H9 (cell line): ENCODE measurements at regions not wholly inside any gene's neighbourhood (a gene's known extent, or its start where the extent isn't known, plus 50 kb on each side); places are given as distances from the start of the nearest gene placed in this dataset.

Experiments
- DNase-seq: peaks from one replicate; pipeline ENCODE4 v3.0.0-alpha.2; 2017
- H2AFZ ChIP-seq: one replicate; pipeline ENCODE4 v1.6.1; 2013; ENCODE audit warnings: mild to moderate bottlenecking, low read length, control low read depth, moderate library complexity
- H2AK5ac ChIP-seq: 2 replicates; pipeline ENCODE4 v1.6.1; 2013; ENCODE audit warnings: low read length, control low read depth, mixed read lengths; ENCODE audit not compliant: insufficient read length
- H2BK120ac ChIP-seq: one replicate; pipeline ENCODE4 v1.6.1; 2013; ENCODE audit warnings: low read depth, mild to moderate bottlenecking, low read length, control low read depth, inconsistent platforms; ENCODE audit not compliant: poor library complexity, severe bottlenecking
- H2BK12ac ChIP-seq: 2 replicates; pipeline ENCODE4 v1.6.1; 2013; ENCODE audit warnings: low read length, control low read depth, mixed read lengths, low read depth; ENCODE audit not compliant: insufficient read length
- H2BK15ac ChIP-seq: 2 replicates; pipeline ENCODE4 v1.6.1; 2013; ENCODE audit warnings: low read depth, low read length, control low read depth
- H2BK20ac ChIP-seq: one replicate; pipeline ENCODE4 v1.6.1; 2013; ENCODE audit warnings: low read depth, mild to moderate bottlenecking, low read length, control low read depth, inconsistent platforms; ENCODE audit not compliant: poor library complexity, severe bottlenecking
- H2BK5ac ChIP-seq: 2 replicates; pipeline ENCODE4 v1.6.1; 2013; ENCODE audit warnings: low read length, control low read depth, mixed read lengths; ENCODE audit not compliant: insufficient read length
- H3K14ac ChIP-seq: 2 replicates; pipeline ENCODE4 v1.6.1; 2013; ENCODE audit warnings: low read length, control low read depth; ENCODE audit not compliant: insufficient read depth
- H3K18ac ChIP-seq: 2 replicates; pipeline ENCODE4 v1.6.1; 2013; ENCODE audit warnings: low read depth, mild to moderate bottlenecking, mixed read lengths, low read length, control low read depth; ENCODE audit not compliant: insufficient read length
- H3K23ac ChIP-seq: 2 replicates; pipeline ENCODE4 v1.6.1; 2013; ENCODE audit warnings: low read length, control low read depth, mixed read lengths, low read depth; ENCODE audit not compliant: insufficient read length
- H3K23me2 ChIP-seq: 2 replicates; pipeline ENCODE4 v1.6.1; 2013; ENCODE audit warnings: low read depth, mild to moderate bottlenecking, mixed read lengths, low read length, control low read depth; ENCODE audit not compliant: insufficient read length, poor library complexity, severe bottlenecking
- H3K27ac ChIP-seq: 2 replicates; pipeline ENCODE4 v1.5.1; 2013; ENCODE audit warnings: low read length, control low read depth, mixed read lengths, low read depth; ENCODE audit not compliant: insufficient read length
- H3K27me3 ChIP-seq: 2 replicates; pipeline ENCODE4 v1.6.1; 2013; ENCODE audit warnings: low read length, control low read depth, inconsistent platforms; ENCODE audit not compliant: insufficient read depth
- H3K4ac ChIP-seq: 2 replicates; pipeline ENCODE4 v1.6.1; 2013; ENCODE audit warnings: low read depth, mild to moderate bottlenecking, control low read depth, inconsistent platforms, low read length, moderate library complexity
- H3K4me1 ChIP-seq: 2 replicates; pipeline ENCODE4 v1.6.1; 2013; ENCODE audit warnings: low read length, control low read depth, inconsistent platforms; ENCODE audit not compliant: insufficient read depth
- H3K4me2 ChIP-seq: 2 replicates; pipeline ENCODE4 v1.6.1; 2013; ENCODE audit warnings: low read length, control low read depth, mixed read lengths; ENCODE audit not compliant: insufficient read length, insufficient read depth
- H3K56ac ChIP-seq: 2 replicates; pipeline ENCODE4 v1.6.1; 2013; ENCODE audit warnings: low read depth, mild to moderate bottlenecking, mixed read lengths, low read length, control low read depth; ENCODE audit not compliant: insufficient read length
- H3K79me1 ChIP-seq: 2 replicates; pipeline ENCODE4 v1.6.1; 2013; ENCODE audit warnings: low read depth, mild to moderate bottlenecking, moderate library complexity, low read length, control low read depth, inconsistent platforms; ENCODE audit not compliant: insufficient read depth, poor library complexity, severe bottlenecking
- H3K79me2 ChIP-seq: 2 replicates; pipeline ENCODE4 v1.6.1; 2013; ENCODE audit warnings: low read length, control low read depth, inconsistent platforms; ENCODE audit not compliant: insufficient read depth
- H3K9ac ChIP-seq: 2 replicates; pipeline ENCODE4 v1.6.1; 2013; ENCODE audit warnings: low read length, control low read depth, mixed read lengths; ENCODE audit not compliant: insufficient read length; ENCODE audit errors: extremely low read depth
- H3K9me3 ChIP-seq: one replicate; pipeline ENCODE4 v1.6.1; 2013; ENCODE audit warnings: low read depth, low read length, inconsistent platforms; ENCODE audit not compliant: control insufficient read depth
- H3T11ph ChIP-seq: one replicate; pipeline ENCODE4 v1.6.1; 2013; ENCODE audit warnings: mild to moderate bottlenecking, low read length, control low read depth, inconsistent platforms
- H4K20me1 ChIP-seq: one replicate; pipeline ENCODE4 v1.6.1; 2013; ENCODE audit not compliant: control insufficient read depth, insufficient read length, insufficient read depth
- H4K5ac ChIP-seq: 2 replicates; pipeline ENCODE4 v1.6.1; 2013; ENCODE audit warnings: low read depth, mild to moderate bottlenecking, mixed read lengths, low read length, control low read depth; ENCODE audit not compliant: insufficient read length
- H4K8ac ChIP-seq: replicated peaks from 2 replicates; pipeline ENCODE4 v1.6.1; 2013; ENCODE audit warnings: low read length, control low read depth, mixed read lengths, low read depth; ENCODE audit not compliant: insufficient read length
- H4K91ac ChIP-seq: 2 replicates; pipeline ENCODE4 v1.6.1; 2013; ENCODE audit warnings: low read depth, mild to moderate bottlenecking, moderate library complexity, mixed read lengths, low read length, control low read depth; ENCODE audit not compliant: insufficient read length
- H3K27ac Mint-ChIP-seq, 3 experiments: 2 replicates in 2 of 3; 3 replicates in 1 of 3; pipeline ENCODE4 v1.8.0; 2020 to 2021; ENCODE audit warnings: mixed read lengths in 3 of 3, mild to moderate bottlenecking in 1 of 3, moderate library complexity in 1 of 3
- H3K27me3 Mint-ChIP-seq: 2 replicates; pipeline ENCODE4 v1.8.0; 2021; ENCODE audit warnings: low read depth, mild to moderate bottlenecking, moderate library complexity, mixed read lengths
- H3K36me3 Mint-ChIP-seq, 3 experiments: 2 replicates in 2 of 3; 3 replicates in 1 of 3; pipeline ENCODE4 v1.8.0; 2020 to 2021; ENCODE audit warnings: low read depth in 3 of 3, mixed read lengths in 3 of 3; ENCODE audit not compliant: insufficient read depth in 1 of 3
- H3K4me1 Mint-ChIP-seq, 2 experiments: 2 replicates each; pipeline ENCODE4 v1.8.0; 2020; ENCODE audit warnings: mixed read lengths in 2 of 2
- H3K4me3 Mint-ChIP-seq, 2 experiments: 2 replicates in 1 of 2; 3 replicates in 1 of 2; pipeline ENCODE4 v1.8.0; 2020 to 2021; ENCODE audit warnings: mild to moderate bottlenecking in 2 of 2, mixed read lengths in 2 of 2, moderate library complexity in 1 of 2
- H3K9me3 Mint-ChIP-seq, 2 experiments: 2 replicates in 1 of 2; 3 replicates in 1 of 2; pipeline ENCODE4 v1.8.0; 2020; ENCODE audit warnings: mild to moderate bottlenecking in 2 of 2, mixed read lengths in 2 of 2, moderate library complexity in 1 of 2
- CTCF ChIP-seq: fragments of 200-600 bp; sonication (generic); conservative IDR thresholded peaks from 3 replicates; pipeline ENCODE4 v1.8.0; 2021; ENCODE audit warnings: antibody characterized with exemption, mild to moderate bottlenecking
- WGBS: extraction: QIAGEN DNeasy Blood & Tissue Kit; methylation state at CpG from one replicate; pipeline ENCODE4 v1.1.7; 2013; ENCODE audit warnings: missing lambda C conversion rate, low lambda C conversion rate, mixed read lengths; ENCODE audit not compliant: insufficient read length; ENCODE audit errors: extremely low coverage; 5-methylcytosine and 5-hydroxymethylcytosine counted together

GRCh38 chr6:104118274-104118673 lies 741.4 kb downstream of the HACE1 start:
- no peak overlapping the region for H4K5ac ChIP-seq
- no peaks in the 10 kb centered on the region for H3K23me2 ChIP-seq
- H2BK12ac ChIP-seq: no peak overlapping the region
- DNase-seq: no peak
- Mint-ChIP-seq H3K4me1 (peaks cover 7 to 8% of the 10 kb centered on the region in 2 experiments), H3K9me3 (peaks cover 0 to 15% of the 10 kb centered on the region in 2 experiments; a peak in 4 of 5 replicates), H3K4me3 (no peak overlapping the region), H3K36me3 (peaks cover 2 to 8% (median 4%) of the 10 kb centered on the region in 3 experiments; a peak in 6 of 7 replicates), H3K27me3 (no peaks in the 10 kb centered on the region), H3K27ac (no peak overlapping the region)
- no peaks in the 10 kb centered on the region for H3K9me3 ChIP-seq
- H3K18ac ChIP-seq: no peak overlapping the region
- no peaks in the 10 kb centered on the region for H4K20me1 ChIP-seq
- no peak overlapping the region for H2BK15ac ChIP-seq
- no CpG with 5 or more reads among the region's 4 CpGs for WGBS
- H2BK20ac ChIP-seq: no peak overlapping the region
- no peak overlapping the region for H3K9ac ChIP-seq
- no peak overlapping the region for H3K4ac ChIP-seq
- no peak overlapping the region for H2BK5ac ChIP-seq
- H2BK120ac ChIP-seq: no peak overlapping the region
- no peak overlapping the region for H3K56ac ChIP-seq
- no peaks in the 10 kb centered on the region for H3K27me3 ChIP-seq
- H4K8ac ChIP-seq: no peak overlapping the region
- no peaks in the 10 kb centered on the region for H3K4me1 ChIP-seq
- no peak overlapping the region for H3K14ac ChIP-seq
- no peaks in the 10 kb centered on the region for H3K79me2 ChIP-seq
- no peak overlapping the region for H4K91ac ChIP-seq
- TF ChIP-seq CTCF: no peak
- H3T11ph ChIP-seq: no peak overlapping the region
- H3K79me1 ChIP-seq: no peaks in the 10 kb centered on the region
- H2AK5ac ChIP-seq: no peak overlapping the region
- no peak overlapping the region for H3K4me2 ChIP-seq
- H2AFZ ChIP-seq: no peak overlapping the region
- no peak overlapping the region for H3K23ac ChIP-seq
- H3K27ac ChIP-seq: no peak overlapping the region
